HG03520 (cell line): ENCODE measurements at regions not wholly inside any gene's neighbourhood (a gene's known extent, or its start where the extent isn't known, plus 50 kb on each side); places are given as distances from the start of the nearest gene placed in this dataset.
"Not testable (repeated sequence)": the region's sequence is repeated elsewhere in the genome, so short reads cannot be mapped to it uniquely, and the experiment has no call there.

Experiments
- ATAC-seq: cut with Tn5 transposase; IDR thresholded peaks from one replicate; pipeline ENCODE4 v1.9.1; 2021; ENCODE audit warnings: mild to moderate bottlenecking, moderate library complexity; ENCODE audit not compliant: unreplicated experiment

DNA sequence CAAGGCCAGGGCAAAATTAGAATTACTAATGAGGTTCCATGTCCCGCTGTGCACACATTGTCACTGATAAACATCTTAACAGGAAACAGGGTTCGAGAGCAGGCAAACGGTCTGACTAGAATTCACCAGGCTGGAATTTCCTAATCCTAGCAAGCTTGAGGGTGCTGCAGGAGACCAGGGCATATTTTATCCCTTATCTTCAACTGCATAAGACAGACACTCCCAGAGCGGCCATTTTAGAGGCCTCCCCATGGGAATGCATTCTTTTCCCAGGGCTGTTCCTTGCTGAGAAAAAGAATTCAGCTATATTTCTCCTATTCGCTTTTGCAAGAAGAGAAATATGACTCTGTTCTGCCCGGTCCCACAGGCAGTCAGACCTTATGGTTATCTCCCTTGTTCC lies 282.5 kb upstream of the TACR3 start:
- ATAC-seq = not testable (repeated sequence)

DNA sequence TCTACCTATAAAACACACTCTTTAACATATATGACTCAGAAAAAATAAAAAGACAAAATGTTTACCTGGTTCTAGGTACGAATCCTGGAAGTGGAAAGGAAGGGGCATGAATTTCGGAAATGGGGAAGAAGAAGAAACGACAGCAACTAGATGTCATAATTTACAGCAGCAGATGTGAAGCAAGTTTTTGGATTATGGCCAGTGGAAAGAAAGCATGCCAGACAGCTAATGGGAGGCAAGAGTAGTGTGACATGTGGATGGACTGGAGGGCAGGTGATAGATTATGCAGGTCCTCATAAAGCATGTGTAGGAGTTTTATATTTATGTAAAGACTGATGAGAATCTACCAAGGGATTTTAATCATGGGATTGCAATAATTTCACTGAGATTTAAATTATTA lies 279.0 kb upstream of the TACR3 start:
- no peak for ATAC-seq

DNA sequence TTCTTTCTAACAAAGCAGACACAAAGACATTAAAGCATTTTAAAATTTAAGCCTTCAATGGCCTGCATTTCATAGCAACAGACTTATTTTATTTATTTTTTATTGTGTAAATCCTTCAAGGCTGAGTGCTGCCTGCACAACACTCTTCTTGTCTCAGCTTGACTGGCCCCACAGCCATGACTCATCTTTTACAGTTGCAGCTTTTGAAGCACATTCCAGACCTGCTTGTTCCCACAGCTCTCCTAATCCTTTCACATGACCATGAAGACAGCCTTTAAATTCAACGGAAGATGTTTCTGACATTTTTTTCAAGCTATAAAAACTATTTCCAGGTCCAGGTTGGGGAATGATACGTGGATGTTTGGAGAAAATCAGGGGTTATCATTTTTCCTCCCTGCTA lies 276.9 kb upstream of the TACR3 start:
- no peak for ATAC-seq

DNA sequence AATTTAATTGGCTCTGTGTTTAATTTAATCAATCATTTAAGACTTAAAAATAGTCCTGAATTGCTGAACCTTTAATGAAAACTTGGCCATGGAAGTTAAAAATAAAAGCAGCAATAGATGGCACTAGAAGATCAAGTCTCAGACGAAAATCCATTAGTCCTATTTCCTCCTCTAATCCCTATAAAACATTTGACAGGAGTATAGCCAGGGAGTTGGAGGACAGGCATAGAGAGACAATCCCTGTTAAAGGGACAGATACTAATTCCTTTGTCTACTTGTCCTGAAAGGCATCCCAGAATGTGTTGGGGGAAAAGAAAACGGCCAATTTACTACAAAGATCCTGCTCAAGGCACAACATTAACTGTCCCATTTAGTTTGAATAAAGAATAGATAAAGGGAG lies 276.3 kb upstream of the TACR3 start:
- no peak for ATAC-seq

DNA sequence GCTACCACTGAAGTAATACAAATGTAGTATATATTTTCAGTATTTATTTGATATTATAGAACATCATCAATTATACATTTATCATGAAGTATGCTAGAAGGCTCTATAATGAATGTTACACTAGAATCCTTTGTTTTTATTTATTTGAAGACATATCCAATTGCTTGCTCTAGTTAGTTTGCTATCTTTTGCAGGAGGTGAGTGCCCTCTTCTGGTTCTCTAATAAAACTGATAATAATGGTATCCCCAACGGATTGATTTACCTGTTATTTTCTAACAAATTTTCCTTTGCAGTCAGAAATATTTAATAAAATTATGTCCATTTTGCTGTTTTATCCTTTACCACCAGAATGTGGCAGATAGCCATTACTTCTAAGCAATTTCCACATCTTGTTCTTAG lies 274.3 kb upstream of the TACR3 start:
- no peak for ATAC-seq

DNA sequence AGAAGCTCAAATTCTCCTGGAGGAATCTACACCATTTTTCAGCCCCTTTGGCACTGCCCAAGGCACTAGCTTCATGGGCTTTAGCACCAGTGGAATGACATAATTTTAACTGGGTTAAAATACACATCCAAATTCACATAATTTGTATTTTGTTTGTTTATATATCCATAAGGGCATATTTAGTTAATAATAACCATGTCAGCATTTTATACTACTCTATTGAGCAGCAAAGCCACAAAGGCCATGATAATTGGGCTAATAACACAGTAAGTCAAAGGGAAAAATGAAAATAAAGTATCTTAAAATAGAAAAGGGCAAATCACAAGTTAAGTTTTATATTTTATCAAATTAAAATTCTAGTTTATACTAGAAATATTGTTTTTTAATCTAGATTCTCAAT lies 262.7 kb upstream of the TACR3 start:
- no peak for ATAC-seq

DNA sequence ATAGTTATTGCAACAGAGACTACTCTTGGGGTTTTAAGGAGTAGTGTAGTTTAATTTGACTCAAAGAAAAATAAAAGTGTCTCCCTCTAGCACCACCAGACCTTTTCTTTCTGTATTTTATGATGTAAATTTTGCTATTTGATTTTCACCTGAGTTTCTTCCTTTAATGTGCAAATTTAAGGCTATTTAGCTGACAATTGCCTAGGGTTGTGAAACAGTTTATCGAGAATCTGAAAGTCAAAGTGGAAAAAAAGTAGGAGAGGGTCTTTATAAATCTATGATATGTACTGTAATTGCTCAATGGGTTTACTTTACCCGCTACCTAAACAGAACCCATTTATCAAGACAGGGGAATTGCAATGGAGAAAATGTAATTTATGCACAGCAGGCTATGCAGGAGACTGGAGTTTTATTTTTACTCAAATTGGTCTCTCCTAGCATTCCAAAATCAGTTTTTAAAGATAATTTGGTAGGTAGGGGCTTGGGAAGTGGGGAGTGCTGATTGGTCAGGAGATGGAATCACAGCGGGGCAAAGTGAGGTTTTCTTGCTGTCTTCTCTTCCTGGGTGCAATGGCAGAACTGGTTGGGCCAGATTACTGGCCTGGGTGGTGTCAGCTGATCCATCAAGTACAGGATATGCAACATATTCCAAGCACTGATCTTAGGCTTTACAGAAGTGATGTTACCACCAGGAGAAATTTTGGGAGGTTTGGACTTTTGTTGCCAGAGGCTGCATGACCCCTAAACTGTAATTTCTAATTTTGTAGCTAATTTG lies 228.6 kb upstream of the TACR3 start:
- ATAC-seq = no peak

DNA sequence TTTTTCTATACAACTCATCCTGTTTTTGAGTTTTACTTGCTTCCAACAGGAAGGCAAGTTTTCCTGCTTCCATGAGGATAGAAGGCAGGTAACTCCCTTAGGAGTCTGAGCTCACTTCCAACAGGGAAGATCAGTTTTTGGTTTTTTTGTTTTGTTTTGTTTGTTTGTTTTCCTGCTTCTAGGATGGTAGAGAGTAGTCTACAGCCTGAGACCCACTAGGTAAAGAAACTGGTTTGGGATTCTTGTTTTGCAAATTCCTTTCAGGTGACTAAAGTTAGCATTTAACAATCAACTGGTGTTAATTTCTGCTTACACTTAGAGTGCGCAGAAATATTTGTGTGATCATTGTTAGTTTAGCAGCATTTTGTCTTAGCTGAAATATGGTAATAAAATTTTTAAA lies 227.8 kb upstream of the TACR3 start:
- no peak for ATAC-seq

DNA sequence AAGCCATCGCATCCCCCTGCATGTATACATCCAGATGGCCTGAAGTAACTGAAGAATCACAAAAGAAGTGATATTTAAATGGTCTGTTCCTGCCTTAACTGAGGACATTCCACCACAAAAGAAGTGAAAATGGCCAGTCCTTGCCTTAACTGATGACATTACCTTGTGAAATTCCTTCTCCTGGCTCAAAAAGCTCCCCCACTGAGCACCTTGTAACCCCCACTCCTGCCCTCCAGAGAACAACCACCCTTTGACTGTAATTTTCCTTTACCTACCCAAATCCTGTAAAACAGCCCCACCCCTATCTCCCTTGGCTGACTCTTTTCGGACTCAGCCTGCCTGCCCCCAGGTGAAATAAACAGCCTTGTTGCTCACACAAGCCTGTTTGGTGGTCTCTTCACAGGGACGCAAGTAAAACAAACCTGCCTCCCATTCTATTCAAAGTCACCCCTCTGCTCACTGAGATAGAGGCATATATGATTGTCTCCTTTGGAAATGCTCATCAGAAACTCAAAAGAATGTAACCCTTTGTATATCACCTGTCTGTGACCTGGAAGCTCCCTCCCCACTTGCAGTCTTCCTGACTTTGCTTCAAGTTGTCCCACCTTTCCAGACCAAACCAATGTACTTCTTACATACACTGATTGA lies 227.0 kb upstream of the TACR3 start:
- ATAC-seq = not testable (repeated sequence)

DNA sequence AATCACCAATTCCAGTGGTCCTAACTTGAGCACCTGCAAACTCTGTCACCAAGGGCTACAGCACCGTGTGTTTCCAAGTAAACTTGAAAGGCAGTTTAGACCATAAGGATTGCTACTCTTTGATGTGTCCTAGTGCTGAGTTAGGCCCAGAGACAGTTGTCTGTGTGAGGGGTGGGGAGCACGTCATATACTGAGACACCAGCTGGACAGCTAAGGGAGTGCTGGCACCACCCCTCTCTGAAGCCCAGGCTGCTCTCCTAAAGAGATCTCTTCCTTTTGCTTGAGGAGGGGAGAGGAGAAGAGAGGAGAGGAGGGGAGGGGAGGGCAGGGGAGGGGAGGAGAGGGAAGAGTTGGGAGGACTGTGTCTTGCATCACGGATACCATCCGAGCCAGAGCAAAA lies 218.7 kb upstream of the TACR3 start:
- ATAC-seq = no peak

DNA sequence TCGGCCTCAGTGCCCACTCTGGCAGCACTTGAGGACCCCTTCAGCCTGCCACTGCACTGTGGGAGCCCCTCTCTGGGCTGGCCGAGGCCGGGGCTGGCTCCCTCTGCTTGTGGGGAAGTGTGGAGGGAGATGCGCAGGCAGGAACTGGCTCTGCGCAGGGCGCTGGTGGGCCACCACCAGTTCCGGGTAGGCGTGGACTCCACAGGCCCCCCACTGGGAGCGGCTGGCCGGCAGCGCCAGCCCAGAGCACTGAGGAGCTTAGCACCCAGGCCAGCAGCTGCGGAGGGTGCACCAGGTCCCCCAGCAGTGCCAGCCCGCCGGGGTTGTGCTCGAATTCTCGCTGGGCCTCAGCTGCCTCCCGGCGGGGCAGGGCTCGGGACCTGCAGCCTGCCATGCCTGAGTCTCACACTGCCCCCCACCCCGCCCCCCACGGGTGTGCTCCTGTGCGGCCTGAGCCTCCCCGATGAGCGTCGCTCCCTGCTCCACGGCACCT lies 216.9 kb upstream of the TACR3 start:
- no peak for ATAC-seq

DNA sequence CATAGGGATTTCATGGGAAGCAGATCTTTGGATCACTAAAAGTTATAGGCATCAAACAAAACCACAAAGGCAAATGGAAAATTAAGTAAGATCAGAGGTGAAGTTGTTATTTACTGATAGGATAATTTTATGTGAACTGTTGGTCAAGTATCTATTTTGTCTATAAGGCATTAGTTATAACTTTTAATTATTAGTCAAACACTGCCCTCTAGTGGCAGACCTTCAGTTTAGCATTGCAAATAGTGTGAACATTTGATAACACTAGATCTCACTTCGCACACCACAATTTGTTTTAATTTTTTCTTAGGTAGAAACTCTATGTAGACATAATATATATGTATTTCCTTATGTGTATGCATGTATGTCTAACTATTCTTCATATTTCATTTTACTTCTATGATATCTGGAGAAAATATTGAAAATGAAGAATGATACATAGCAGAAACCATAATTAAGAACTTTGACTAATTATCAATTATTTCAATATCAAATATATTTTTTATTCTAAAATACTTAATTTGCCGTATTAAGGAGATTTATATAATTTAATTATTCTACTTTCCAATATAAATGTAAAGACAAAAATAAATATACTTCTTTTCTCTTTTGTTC lies 214.5 kb upstream of the TACR3 start:
- ATAC-seq = peak; percentile 81

DNA sequence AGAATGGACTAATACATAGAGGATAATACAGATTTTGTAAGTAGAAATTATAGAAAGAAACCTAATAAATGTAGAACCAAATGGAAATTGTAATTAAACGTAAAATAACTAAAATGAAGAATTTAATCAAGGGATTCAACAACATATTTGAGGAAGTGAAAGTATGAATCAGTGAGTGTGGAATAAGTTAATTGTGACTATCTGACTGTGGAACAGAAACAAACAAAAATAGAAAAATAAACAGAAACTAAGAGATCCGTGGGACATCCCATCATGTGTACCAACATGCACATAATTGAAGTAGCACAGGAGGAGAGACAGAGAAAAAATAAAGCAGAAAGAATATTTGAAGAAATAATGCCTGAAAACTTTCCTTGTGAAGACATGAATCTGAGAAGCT lies 208.6 kb upstream of the TACR3 start:
- ATAC-seq = no peak

DNA sequence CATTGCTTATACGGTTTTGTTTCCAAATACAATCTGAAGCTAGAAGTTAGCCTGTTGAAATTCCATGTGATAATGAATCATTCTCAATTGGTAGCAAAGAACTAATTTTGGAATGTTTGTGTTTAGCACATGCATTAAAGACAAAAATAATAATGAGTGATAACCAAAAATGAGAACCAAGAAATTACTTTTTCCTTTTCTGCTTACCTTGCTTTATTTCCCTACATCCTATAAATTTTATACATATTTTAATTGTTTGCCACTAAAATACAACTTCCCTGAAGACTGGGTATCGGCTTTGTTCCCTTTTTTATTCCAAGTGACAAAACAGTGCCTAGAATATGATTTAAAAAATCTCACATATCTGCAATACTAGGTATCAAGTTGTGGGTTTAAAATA lies 203.8 kb upstream of the TACR3 start:
- no peak for ATAC-seq

DNA sequence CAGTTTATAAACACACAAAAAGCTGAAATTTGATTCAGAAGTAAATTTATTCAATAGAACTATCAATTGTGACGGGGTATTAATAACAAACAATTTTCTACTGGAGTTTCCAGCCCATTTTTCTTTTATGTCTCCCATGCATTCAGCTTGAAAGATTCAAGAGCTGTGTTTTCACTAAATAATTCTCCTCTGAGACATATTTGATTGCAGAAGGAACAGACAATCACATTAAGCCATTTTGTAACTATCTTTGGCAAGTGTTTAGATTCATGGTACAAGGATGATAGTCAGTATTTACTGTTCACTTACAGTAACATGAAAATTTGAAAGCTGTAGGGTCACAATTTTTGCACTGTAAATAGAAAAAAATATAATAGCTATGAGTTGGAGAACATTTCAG lies 198.4 kb upstream of the TACR3 start:
- ATAC-seq = no peak

DNA sequence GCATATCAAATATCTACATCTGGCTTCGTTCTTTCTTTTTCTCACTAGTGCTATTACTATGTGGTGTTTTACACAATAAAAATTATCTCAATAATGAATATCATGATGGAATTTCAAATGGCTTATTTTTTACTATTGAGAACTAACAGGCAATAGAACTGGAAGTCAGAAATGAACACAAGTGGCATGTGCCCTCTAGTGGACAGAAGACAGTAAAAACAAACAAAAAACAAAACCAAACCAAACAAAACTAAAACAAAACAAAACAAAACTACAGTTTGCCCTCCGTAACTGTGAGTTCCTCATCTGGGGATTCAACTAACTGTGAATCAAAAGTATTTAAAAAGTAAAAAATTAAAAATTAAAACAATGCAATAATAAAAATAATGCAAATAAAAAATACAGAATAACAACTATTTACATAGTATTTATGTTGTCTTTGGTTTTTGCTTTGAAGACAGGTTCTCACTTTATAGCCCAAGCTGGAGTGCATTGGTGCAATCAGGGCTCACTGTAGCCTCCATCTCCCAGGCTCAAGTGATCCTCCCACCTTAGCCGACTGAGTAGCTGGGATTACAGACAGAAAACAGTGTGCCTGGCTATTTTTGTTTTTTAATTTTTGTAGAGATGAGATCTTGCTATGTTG lies 195.6 kb upstream of the TACR3 start:
- ATAC-seq = peak; percentile 91

DNA sequence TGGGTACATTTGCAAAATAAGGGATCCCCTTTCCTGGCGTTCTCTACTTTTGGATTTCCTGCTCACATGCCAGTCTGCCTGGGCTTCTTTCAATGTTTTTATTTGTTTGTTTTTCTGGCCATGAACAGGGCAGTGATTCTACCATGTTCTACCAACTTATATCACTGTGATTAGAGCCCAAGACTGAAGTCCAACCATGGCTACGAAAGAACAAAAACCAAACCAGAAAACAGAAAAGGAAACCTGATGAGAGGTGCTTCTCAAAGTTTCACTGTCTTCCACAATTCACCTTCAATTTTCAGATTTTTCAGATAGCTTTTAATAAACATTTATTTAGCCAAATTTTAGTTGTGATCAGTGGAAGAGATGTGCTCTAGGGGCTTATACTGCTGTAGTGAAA lies 187.6 kb upstream of the TACR3 start:
- ATAC-seq = no peak

DNA sequence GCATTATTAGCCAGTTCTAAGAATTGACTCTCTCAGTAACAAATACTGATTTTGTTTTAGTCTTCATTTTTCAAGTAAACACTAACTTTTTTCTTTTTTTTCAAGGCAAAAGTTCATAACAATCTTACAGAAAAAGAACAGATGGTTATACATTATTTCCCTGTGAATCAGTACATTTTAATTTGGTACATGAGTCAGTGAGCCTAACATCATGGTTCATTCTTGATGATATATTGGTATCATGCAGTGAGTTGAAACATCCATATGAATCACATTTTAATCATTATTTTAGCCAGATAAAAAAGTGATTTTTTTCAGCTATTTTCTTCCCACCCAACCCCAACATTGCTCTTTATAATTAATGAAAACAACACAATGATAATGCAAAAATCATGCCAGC lies 184.3 kb upstream of the TACR3 start:
- no peak for ATAC-seq

DNA sequence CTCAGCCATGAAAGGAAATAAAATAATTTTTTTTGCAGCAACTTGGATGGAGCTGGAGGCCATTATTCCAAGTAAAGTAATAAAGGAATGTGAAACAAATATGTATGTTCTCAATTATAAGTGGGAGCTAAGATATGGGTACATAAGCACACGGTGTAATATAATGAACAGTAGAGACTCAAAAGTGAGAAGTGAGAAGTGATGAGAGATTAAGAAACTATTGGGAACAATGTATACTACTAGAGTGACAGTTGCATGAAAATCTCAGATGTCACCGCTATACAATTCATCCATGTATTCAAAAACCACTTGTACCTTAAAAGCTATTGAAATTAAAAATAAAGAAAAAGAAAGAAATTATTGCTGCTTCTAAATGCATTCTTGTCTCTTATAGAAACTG lies 182.9 kb upstream of the TACR3 start:
- ATAC-seq = no peak

DNA sequence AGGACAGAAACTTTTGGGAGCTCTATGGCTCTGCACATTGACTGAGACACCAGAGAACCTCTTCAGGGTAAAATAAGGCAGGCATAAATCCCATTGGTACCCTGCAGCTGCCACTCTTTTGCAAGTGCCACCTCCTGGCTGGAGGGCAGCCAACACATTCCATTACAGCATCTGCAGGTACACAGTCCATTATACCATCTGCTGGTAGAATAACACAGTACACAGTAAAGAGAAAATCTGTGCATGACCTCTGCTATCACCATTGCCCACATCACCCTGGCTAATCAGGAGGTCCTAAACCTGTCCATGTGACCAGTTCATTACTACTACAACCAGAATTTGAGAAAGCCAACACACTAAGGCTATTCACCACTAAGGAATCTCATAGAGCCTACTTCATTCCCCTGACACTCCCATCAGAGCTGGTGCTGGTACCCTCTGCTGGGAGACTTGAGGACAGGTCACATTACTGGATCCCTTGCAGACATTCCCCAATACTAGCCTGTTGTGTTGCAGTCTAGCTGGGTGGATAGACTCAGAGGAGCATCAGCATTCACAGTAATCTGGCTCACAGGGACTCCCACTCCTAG lies 176.2 kb upstream of the TACR3 start:
- no peak for ATAC-seq

DNA sequence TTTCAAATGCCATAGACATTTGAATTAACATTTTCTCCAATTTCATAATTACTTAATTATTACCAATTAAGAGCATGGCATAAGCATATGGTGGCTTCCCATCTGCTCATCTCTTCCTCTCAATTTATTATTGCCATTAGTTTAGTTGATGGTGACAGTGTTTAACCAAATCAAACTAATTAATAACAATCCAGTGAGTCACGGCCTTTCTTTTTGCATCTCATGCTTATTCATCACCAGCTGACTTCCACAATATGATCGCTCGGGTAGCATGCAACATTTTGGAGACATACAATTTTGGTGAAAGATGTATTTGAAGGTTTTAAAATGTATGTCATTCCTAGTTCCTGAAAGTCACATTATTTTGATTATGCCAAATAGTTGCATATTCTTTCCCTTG lies 172.8 kb upstream of the TACR3 start:
- no peak for ATAC-seq
